ENCODE measurements at regions not wholly inside any gene's neighbourhood (a gene's known extent, or its start where the extent isn't known, plus 50 kb on each side); places are given as distances from the start of the nearest gene placed in this dataset.

- TF ChIP-seq CTCF (conservative IDR thresholded peaks at IDR 0.05 in 1 of 2, IDR thresholded peaks at IDR 0.05 in 1 of 2; ENCODE audit: low read depth in 1 of 2, low read length in 2 of 2) (no peak), EZH2 (IDR thresholded peaks at IDR 0.05; ENCODE audit: low read length, missing control alignments) (no peak)
Measured at GRCh38 chr2:78070693-78071092, 548.5 kb upstream of the LRRTM4 start.
